Neural cell (in vitro differentiated cells): ENCODE measurements at regions not wholly inside any gene's neighbourhood (a gene's known extent, or its start where the extent isn't known, plus 50 kb on each side); places are given as distances from the start of the nearest gene placed in this dataset.

Experiments used
- H2AFZ ChIP-seq: fragments of 200-600, 300-800 bp; sonication (generic), shearing (Covaris generic); 2 replicates; pipeline ENCODE4 v1.6.0; 2014; ENCODE audit warnings: low read depth, mild to moderate bottlenecking, antibody characterized with exemption, low read length, moderate library complexity
- H3F3A ChIP-seq: fragments of 200-600 bp; shearing (Covaris generic); 2 replicates; pipeline ENCODE4 v1.6.1; 2016; ENCODE audit warnings: mild to moderate bottlenecking, moderate library complexity, mixed read lengths, antibody characterized with exemption, low read length; ENCODE audit not compliant: insufficient read depth, poor library complexity, severe bottlenecking
- H3K27ac ChIP-seq: fragments of 200-600, 300-800 bp; sonication (generic), shearing (Covaris generic); 2 replicates; pipeline ENCODE4 v1.5.1; 2014; ENCODE audit warnings: mild to moderate bottlenecking, low read length, moderate library complexity
- H3K27me3 ChIP-seq: fragments of 300-800, 200-600 bp; sonication (generic), shearing (Covaris generic); 2 replicates; pipeline ENCODE4 v1.6.0; 2014; ENCODE audit warnings: mild to moderate bottlenecking, low read depth, low read length, moderate library complexity; ENCODE audit not compliant: insufficient read depth
- H3K36me3 ChIP-seq: fragments of 300-800, 200-600 bp; sonication (generic), shearing (Covaris generic); 2 replicates; pipeline ENCODE4 v1.5.1; 2014; ENCODE audit warnings: mild to moderate bottlenecking, antibody characterized with exemption, low read length, moderate library complexity; ENCODE audit not compliant: insufficient read depth
- H3K4me2 ChIP-seq: fragments of 300-800, 200-600 bp; sonication (generic), shearing (Covaris generic); 2 replicates; pipeline ENCODE4 v1.6.0; 2014; ENCODE audit warnings: mild to moderate bottlenecking, low read length
- H3K4me3 ChIP-seq: fragments of 300-800, 200-600 bp; sonication (generic), shearing (Covaris generic); 2 replicates; pipeline ENCODE4 v1.5.1; 2014; ENCODE audit warnings: mild to moderate bottlenecking, low read length, moderate library complexity
- H3K79me2 ChIP-seq: fragments of 200-600 bp; shearing (Covaris generic); replicated peaks from 2 replicates; pipeline ENCODE4 v1.6.0; 2014; ENCODE audit warnings: mild to moderate bottlenecking, low read length, moderate library complexity; ENCODE audit not compliant: insufficient read depth
- H3K9ac ChIP-seq: fragments of 300-800, 200-600 bp; sonication (generic), shearing (Covaris generic); 2 replicates; pipeline ENCODE4 v1.6.1; 2016; ENCODE audit warnings: mild to moderate bottlenecking, low read length, mixed read lengths
- H3K9me2 ChIP-seq: fragments of 200-600 bp; shearing (Covaris generic); 2 replicates; pipeline ENCODE4 v1.6.1; 2016; ENCODE audit warnings: mild to moderate bottlenecking, low read length, mixed read lengths; ENCODE audit not compliant: insufficient read depth
- H3K9me3 ChIP-seq: fragments of 200-600, 300-800 bp; sonication (generic), shearing (Covaris generic); 2 replicates; pipeline ENCODE4 v1.6.1; 2016; ENCODE audit warnings: mild to moderate bottlenecking, mixed run types, low read length, moderate library complexity, mixed read lengths
- H4K20me1 ChIP-seq: fragments of 200-600 bp; shearing (Covaris generic); 2 replicates; pipeline ENCODE4 v1.6.1; 2016; ENCODE audit warnings: mild to moderate bottlenecking, mixed run types; ENCODE audit not compliant: insufficient read depth
- EP300 ChIP-seq: fragments of 450-650 bp; conservative IDR thresholded peaks from 2 replicates; pipeline ENCODE4 v1.6.1; 2014; ENCODE audit warnings: antibody characterized with exemption, mild to moderate bottlenecking, moderate library complexity; ENCODE audit not compliant: poor library complexity, severe bottlenecking
- EZH2 ChIP-seq: fragments of 200-600, 300-800 bp; shearing (Covaris generic), sonication (generic); IDR thresholded peaks from 2 replicates; pipeline ENCODE4 v1.6.1; 2014; ENCODE audit warnings: antibody characterized with exemption, low read length, borderline replicate concordance, mild to moderate bottlenecking; ENCODE audit not compliant: insufficient read depth, poor library complexity, severe bottlenecking
- MXI1 ChIP-seq: fragments of 450-650 bp; conservative IDR thresholded peaks from 2 replicates; pipeline ENCODE4 v1.6.1; 2014; ENCODE audit warnings: antibody characterized with exemption, mild to moderate bottlenecking; ENCODE audit not compliant: poor library complexity, severe bottlenecking
- POLR2AphosphoS5 ChIP-seq: IDR thresholded peaks from 2 replicates; pipeline ENCODE4 v1.6.1; 2012
- RAD21 ChIP-seq: fragments of 450-650 bp; conservative IDR thresholded peaks from 2 replicates; pipeline ENCODE4 v1.6.1; 2014; ENCODE audit warnings: antibody characterized with exemption, mild to moderate bottlenecking, moderate library complexity
- SMC3 ChIP-seq: fragments of 450-650 bp; conservative IDR thresholded peaks from 2 replicates; pipeline ENCODE4 v1.6.1; 2014; ENCODE audit warnings: antibody characterized with exemption, mild to moderate bottlenecking, moderate library complexity; ENCODE audit not compliant: poor library complexity
- TAF1 ChIP-seq: IDR thresholded peaks from 2 replicates; pipeline ENCODE4 v1.6.1; 2012; ENCODE audit warnings: low read depth
- TF ChIP-seq, protein P1 (sequence below): IDR thresholded peaks from 2 replicates; pipeline ENCODE4 v1.6.1; 2012; ENCODE audit warnings: borderline replicate concordance
- TF ChIP-seq, protein P2 (sequence below): fragments of 450-650 bp; IDR thresholded peaks from 2 replicates; pipeline ENCODE4 v1.5.1; 2014; ENCODE audit warnings: antibody characterized with exemption, mild to moderate bottlenecking, moderate library complexity; ENCODE audit not compliant: poor library complexity, severe bottlenecking

DNA sequence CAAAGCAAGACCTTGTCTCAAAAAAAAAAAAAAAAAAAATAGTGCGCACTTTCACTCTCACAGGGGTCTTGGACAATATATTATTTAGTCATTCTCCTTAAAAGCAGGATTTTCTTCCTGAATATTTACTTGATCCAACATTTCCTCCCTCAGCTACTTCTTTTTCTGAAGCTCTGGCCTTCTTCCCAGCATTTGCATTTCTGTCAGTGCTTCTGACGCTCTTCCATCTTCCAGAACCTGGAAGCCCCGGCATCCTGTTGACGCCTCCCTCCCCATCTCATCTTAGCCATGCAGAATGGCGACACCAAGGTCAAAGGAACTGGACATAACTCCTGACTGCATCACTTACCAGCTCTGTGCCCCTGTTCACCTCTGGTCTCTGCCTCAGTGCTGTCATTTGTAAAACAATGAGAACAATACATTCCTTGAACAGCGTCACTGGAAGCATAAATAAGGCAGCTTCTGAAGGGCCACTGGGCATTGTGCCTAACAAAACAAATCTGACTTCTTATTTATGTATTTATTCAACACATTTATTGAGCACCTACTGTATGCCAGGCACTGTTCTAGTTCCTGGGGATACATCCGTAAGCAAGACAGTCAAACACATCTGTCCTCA, 90.9 kb upstream of the MDM1 start:
- Histone ChIP-seq H3K9me2 (no peaks in the 10 kb centered on the region), H2AFZ (no peak overlapping the region), H3K27ac (no peak overlapping the region), H3K4me2 (no peak overlapping the region), H3K36me3 (no peaks in the 10 kb centered on the region), H3K79me2 (no peaks in the 10 kb centered on the region), H3K27me3 (no peaks in the 10 kb centered on the region), H3K9ac (no peak overlapping the region), H3F3A (no peaks in the 10 kb centered on the region), H3K4me3 (no peak overlapping the region), H3K9me3 (no peaks in the 10 kb centered on the region), H4K20me1 (no peaks in the 10 kb centered on the region)
- no peak for TF ChIP-seq TAF1
- no peak for TF ChIP-seq EP300
- no peak for TF ChIP-seq POLR2AphosphoS5
- TF ChIP-seq RAD21, result no peak
- TF ChIP-seq MXI1, result no peak

DNA sequence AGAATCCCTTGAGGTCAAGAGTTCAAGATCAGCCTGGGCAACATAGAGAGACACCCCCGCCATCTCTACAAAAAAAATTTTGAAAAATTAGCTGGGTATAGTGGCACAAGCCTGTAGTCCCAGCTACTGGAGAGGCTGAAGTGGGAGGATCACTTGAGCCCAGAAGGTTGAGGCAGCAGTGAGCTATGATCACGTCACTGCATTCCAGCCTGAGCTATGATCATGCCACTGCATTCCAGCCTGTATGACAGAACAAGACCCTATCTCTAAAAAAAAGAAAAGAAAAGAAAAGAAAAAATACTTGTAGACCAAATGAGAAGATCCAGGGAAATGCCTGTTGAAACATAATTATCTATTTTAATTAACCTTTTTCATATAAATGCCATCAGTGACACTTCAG, 93.8 kb upstream of the MDM1 start:
- H3K9me2 ChIP-seq, result no peaks in the 10 kb centered on the region
- no peak overlapping the region for H3K9ac ChIP-seq
- H2AFZ ChIP-seq, result no peak overlapping the region
- H4K20me1 ChIP-seq, result no peaks in the 10 kb centered on the region
- no peaks in the 10 kb centered on the region for H3K9me3 ChIP-seq
- H3K4me3 ChIP-seq, result no peak overlapping the region
- H3K4me2 ChIP-seq, result no peak overlapping the region
- H3K79me2 ChIP-seq, result no peaks in the 10 kb centered on the region
- no peak overlapping the region for H3K27ac ChIP-seq
- TF ChIP-seq, protein P1, sequence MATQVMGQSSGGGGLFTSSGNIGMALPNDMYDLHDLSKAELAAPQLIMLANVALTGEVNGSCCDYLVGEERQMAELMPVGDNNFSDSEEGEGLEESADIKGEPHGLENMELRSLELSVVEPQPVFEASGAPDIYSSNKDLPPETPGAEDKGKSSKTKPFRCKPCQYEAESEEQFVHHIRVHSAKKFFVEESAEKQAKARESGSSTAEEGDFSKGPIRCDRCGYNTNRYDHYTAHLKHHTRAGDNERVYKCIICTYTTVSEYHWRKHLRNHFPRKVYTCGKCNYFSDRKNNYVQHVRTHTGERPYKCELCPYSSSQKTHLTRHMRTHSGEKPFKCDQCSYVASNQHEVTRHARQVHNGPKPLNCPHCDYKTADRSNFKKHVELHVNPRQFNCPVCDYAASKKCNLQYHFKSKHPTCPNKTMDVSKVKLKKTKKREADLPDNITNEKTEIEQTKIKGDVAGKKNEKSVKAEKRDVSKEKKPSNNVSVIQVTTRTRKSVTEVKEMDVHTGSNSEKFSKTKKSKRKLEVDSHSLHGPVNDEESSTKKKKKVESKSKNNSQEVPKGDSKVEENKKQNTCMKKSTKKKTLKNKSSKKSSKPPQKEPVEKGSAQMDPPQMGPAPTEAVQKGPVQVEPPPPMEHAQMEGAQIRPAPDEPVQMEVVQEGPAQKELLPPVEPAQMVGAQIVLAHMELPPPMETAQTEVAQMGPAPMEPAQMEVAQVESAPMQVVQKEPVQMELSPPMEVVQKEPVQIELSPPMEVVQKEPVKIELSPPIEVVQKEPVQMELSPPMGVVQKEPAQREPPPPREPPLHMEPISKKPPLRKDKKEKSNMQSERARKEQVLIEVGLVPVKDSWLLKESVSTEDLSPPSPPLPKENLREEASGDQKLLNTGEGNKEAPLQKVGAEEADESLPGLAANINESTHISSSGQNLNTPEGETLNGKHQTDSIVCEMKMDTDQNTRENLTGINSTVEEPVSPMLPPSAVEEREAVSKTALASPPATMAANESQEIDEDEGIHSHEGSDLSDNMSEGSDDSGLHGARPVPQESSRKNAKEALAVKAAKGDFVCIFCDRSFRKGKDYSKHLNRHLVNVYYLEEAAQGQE, result no peak
- TF ChIP-seq TAF1 (no peak), SMC3 (no peak), MXI1 (no peak), EZH2 (no peak), EP300 (no peak), RAD21 (no peak)
- TF ChIP-seq, protein P2, sequence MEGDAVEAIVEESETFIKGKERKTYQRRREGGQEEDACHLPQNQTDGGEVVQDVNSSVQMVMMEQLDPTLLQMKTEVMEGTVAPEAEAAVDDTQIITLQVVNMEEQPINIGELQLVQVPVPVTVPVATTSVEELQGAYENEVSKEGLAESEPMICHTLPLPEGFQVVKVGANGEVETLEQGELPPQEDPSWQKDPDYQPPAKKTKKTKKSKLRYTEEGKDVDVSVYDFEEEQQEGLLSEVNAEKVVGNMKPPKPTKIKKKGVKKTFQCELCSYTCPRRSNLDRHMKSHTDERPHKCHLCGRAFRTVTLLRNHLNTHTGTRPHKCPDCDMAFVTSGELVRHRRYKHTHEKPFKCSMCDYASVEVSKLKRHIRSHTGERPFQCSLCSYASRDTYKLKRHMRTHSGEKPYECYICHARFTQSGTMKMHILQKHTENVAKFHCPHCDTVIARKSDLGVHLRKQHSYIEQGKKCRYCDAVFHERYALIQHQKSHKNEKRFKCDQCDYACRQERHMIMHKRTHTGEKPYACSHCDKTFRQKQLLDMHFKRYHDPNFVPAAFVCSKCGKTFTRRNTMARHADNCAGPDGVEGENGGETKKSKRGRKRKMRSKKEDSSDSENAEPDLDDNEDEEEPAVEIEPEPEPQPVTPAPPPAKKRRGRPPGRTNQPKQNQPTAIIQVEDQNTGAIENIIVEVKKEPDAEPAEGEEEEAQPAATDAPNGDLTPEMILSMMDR, result no peak
- no peaks in the 10 kb centered on the region for H3K27me3 ChIP-seq
- no peaks in the 10 kb centered on the region for H3K36me3 ChIP-seq
- no peaks in the 10 kb centered on the region for H3F3A ChIP-seq
